B cell (primary cell): ENCODE measurements at regions not wholly inside any gene's neighbourhood (a gene's known extent, or its start where the extent isn't known, plus 50 kb on each side); places are given as distances from the start of the nearest gene placed in this dataset.

ENCODE experiments used
- ATAC-seq: fragments of 200-7000 bp; cut with Tn5 transposase; one replicate; pipeline ENCODE4 v1.10.0; 2021; ENCODE audit warnings: low read depth, mild to moderate bottlenecking, moderate number of reproducible peaks, moderate library complexity
- CTCF ChIA-PET: fragments of 350-600 bp; sonication (Branson Sonifier 250); formaldehyde crosslinking; loops from one replicate; lab custom pipeline; 2021; ENCODE audit warnings: antibody characterized with exemption, inconsistent platforms; lab: Charles Lee
- POLR2A ChIA-PET: fragments of 350-600 bp; sonication (Branson Sonifier 250); formaldehyde crosslinking; loops from one replicate; lab custom pipeline; 2021; ENCODE audit warnings: antibody characterized with exemption; lab: Charles Lee
- DNase-seq: peaks from one replicate; pipeline ENCODE4 v3.0.0; 2013
- H2AFZ ChIP-seq: 2 replicates; pipeline ENCODE4 v1.6.1; 2012; ENCODE audit warnings: mild to moderate bottlenecking, low read depth, low read length; ENCODE audit not compliant: insufficient read depth, poor library complexity, severe bottlenecking
- H3K27ac ChIP-seq, 2 donors: 1 replicate in 1 of 2; 2 replicates in 1 of 2; pipeline ENCODE4 v1.5.1; 2012 to 2013; ENCODE audit warnings: low read length in 2 of 2, mild to moderate bottlenecking in 2 of 2, moderate library complexity in 1 of 2
- H3K27me3 ChIP-seq, 4 experiments: fragments of 200-600 bp in 1 of 4; sonication (generic) in 1 of 4; replicated peaks in 1 of 4; 1 replicate in 2 of 4; 2 replicates in 2 of 4; pipeline versions ENCODE4 v1.6.1 to v1.7.0; 2013 to 2016; ENCODE audit warnings: low read length in 3 of 4, mild to moderate bottlenecking in 2 of 4, mixed read lengths in 1 of 4, moderate library complexity in 1 of 4; ENCODE audit not compliant: insufficient read depth in 4 of 4, control insufficient read depth in 3 of 4; ENCODE audit errors: control extremely low read depth in 1 of 4
- H3K36me3 ChIP-seq, 2 experiments: replicated peaks in 1 of 2; 1 replicate in 1 of 2; 2 replicates in 1 of 2; pipeline versions ENCODE4 v1.6.1 to v1.7.1; 2013; ENCODE audit warnings: low read length in 1 of 2; ENCODE audit not compliant: insufficient read depth in 2 of 2, control insufficient read depth in 1 of 2; ENCODE audit errors: control extremely low read depth in 1 of 2, extremely low read depth in 1 of 2
- H3K4me1 ChIP-seq, 2 donors: fragments of 200-600 bp in 1 of 2; sonication (generic) in 1 of 2; 1 replicate in 1 of 2; 2 replicates in 1 of 2; pipeline versions ENCODE4 v1.5.1 to v1.6.1; 2013 to 2017; ENCODE audit warnings: low read length in 2 of 2; ENCODE audit not compliant: control insufficient read depth in 2 of 2, insufficient read depth in 2 of 2
- H3K4me2 ChIP-seq: replicated peaks from 2 replicates; pipeline ENCODE3; 2012; ENCODE audit warnings: mild to moderate bottlenecking, low read depth, low read length; ENCODE audit not compliant: poor library complexity, severe bottlenecking
- H3K4me3 ChIP-seq, 5 experiments: fragments of 200-600 bp in 1 of 5; sonication (generic) in 1 of 5; 1 replicate in 3 of 5; 2 replicates in 2 of 5; pipeline versions ENCODE4 v1.5.1 to v1.7.0; 2011 to 2016; ENCODE audit warnings: low read length in 4 of 5, mild to moderate bottlenecking in 4 of 5, low read depth in 2 of 5, control low read depth in 1 of 5, moderate library complexity in 1 of 5; ENCODE audit not compliant: insufficient read depth in 1 of 5; ENCODE audit errors: control extremely low read depth in 1 of 5, extremely low read depth in 1 of 5
- H3K79me2 ChIP-seq: fragments of 200-600 bp; sonication (generic); one replicate; pipeline ENCODE4 v1.6.0; 2016; ENCODE audit warnings: low read length; ENCODE audit not compliant: control insufficient read depth, insufficient read depth
- H3K9ac ChIP-seq: fragments of 200-600 bp; sonication (generic); 2 replicates; pipeline ENCODE4 v1.6.1; 2017; ENCODE audit warnings: mild to moderate bottlenecking, low read length, moderate library complexity
- H3K9me3 ChIP-seq, 3 donors: one replicate each; pipeline versions ENCODE4 v1.6.1 to v1.7.1; 2013; ENCODE audit warnings: low read length in 2 of 3; ENCODE audit not compliant: control insufficient read depth in 2 of 3, insufficient read depth in 1 of 3; ENCODE audit errors: control extremely low read depth in 1 of 3
- H4K20me1 ChIP-seq: 2 replicates; pipeline ENCODE4 v1.6.0; 2012; ENCODE audit warnings: mild to moderate bottlenecking, low read length; ENCODE audit not compliant: insufficient read depth, control insufficient read depth, poor library complexity, severe bottlenecking
- H3K27ac Mint-ChIP-seq: one replicate; pipeline ENCODE4 v1.8.0; 2021; ENCODE audit warnings: mixed read lengths
- H3K27me3 Mint-ChIP-seq: one replicate; pipeline ENCODE4 v1.8.0; 2021; ENCODE audit warnings: mixed read lengths
- H3K4me1 Mint-ChIP-seq: one replicate; pipeline ENCODE4 v1.8.0; 2021; ENCODE audit warnings: mixed read lengths
- H3K4me3 Mint-ChIP-seq: one replicate; pipeline ENCODE4 v1.8.0; 2021; ENCODE audit warnings: mixed read lengths
- H3K9me3 Mint-ChIP-seq: one replicate; pipeline ENCODE4 v1.8.0; 2022; ENCODE audit warnings: mixed read lengths; ENCODE audit not compliant: insufficient read depth
- EZH2 ChIP-seq: IDR thresholded peaks from 2 replicates; pipeline ENCODE4 v1.6.1; 2012; ENCODE audit warnings: borderline replicate concordance, low read depth, mild to moderate bottlenecking, moderate library complexity, low read length; ENCODE audit not compliant: insufficient read depth, poor library complexity, severe bottlenecking
- WGBS: methylation state at CpG from one replicate; pipeline ENCODE4 v1.1.5; 2013; ENCODE audit warnings: missing lambda C conversion rate; ENCODE audit not compliant: insufficient coverage; 5-methylcytosine and 5-hydroxymethylcytosine counted together
- intact Hi-C: fragments of 100-400 bp; cut with micrococcal nuclease; formaldehyde crosslinking; loops from one replicate; pipeline ENCODE4 v1.10.0; 2022
- TF ChIP-seq, protein P1 (sequence below): fragments of 200-600 bp; IDR thresholded peaks from one replicate; pipeline ENCODE4 v1.8.0; 2022; ENCODE audit warnings: antibody characterized with exemption, mild to moderate bottlenecking

DNA sequence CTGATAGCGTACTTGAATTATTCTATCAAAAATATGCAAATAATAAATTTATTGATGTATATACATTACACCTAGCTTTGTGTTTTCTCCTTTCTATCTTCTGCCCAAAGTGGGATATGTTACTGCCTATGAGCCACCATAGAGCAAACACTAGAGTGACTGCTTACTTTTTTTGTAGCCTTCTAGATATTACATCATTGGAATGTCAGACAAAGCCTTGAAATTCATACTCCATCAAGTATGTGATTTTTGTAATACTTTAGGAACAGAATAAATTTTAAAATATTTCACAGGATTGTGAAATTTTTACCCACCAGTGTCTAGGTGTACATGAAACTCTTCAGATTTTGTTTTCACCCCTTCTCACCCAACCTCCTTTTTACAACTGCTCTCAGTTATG is 787.6 kb downstream of the USP25 start:
- Histone ChIP-seq H3K27me3 (no peaks in the 10 kb centered on the region), H3K36me3 (no peaks in the 10 kb centered on the region), H3K27ac (no peak overlapping the region), H4K20me1 (no peaks in the 10 kb centered on the region), H3K4me1 (no peaks in the 10 kb centered on the region), H3K4me3 (no peak overlapping the region), H3K4me2 (no peak overlapping the region), H3K79me2 (no peaks in the 10 kb centered on the region), H3K9ac (no peak overlapping the region), H2AFZ (no peak overlapping the region), H3K9me3 (no peaks in the 10 kb centered on the region)
- ChIA-PET POLR2A (no interaction called here), CTCF (no interaction called here)
- no peak for TF ChIP-seq EZH2
- TF ChIP-seq, protein P1, sequence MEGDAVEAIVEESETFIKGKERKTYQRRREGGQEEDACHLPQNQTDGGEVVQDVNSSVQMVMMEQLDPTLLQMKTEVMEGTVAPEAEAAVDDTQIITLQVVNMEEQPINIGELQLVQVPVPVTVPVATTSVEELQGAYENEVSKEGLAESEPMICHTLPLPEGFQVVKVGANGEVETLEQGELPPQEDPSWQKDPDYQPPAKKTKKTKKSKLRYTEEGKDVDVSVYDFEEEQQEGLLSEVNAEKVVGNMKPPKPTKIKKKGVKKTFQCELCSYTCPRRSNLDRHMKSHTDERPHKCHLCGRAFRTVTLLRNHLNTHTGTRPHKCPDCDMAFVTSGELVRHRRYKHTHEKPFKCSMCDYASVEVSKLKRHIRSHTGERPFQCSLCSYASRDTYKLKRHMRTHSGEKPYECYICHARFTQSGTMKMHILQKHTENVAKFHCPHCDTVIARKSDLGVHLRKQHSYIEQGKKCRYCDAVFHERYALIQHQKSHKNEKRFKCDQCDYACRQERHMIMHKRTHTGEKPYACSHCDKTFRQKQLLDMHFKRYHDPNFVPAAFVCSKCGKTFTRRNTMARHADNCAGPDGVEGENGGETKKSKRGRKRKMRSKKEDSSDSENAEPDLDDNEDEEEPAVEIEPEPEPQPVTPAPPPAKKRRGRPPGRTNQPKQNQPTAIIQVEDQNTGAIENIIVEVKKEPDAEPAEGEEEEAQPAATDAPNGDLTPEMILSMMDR: no peak
- Mint-ChIP-seq H3K9me3 (no peaks in the 10 kb centered on the region), H3K4me3 (no peak overlapping the region), H3K4me1 (no peaks in the 10 kb centered on the region), H3K27ac (no peak overlapping the region), H3K27me3 (no peaks in the 10 kb centered on the region)
- intact Hi-C loops: no loop called here
- WGBS: no CpG with 5 or more reads among the region's 1 CpG
- ATAC-seq (no peak), DNase-seq (no peak)

DNA sequence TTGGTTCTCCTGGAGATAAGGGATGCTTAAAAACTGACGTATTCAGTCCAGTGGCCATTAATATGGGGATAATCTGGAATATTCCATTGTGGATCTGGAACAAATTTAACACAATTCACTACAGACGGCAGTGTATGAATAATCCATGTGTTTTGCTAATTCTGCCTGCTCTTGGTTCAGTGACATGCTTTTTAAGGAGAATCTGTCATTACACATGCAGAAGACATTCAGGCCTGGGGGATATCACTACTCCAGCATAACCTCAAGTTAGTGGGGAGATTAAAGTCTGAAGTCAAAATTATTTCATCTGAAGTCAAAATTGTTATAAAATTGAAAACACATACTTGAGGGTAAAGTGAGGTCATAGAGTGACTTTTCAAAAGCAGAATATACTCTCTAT is 789.3 kb downstream of the USP25 start:
- DNase-seq (no peak), ATAC-seq (no peak)
- ChIA-PET POLR2A (no interaction called here), CTCF (no interaction called here)
- Histone ChIP-seq H4K20me1 (no peaks in the 10 kb centered on the region), H3K4me1 (no peaks in the 10 kb centered on the region), H3K4me2 (no peak overlapping the region), H3K36me3 (no peaks in the 10 kb centered on the region), H3K9ac (no peak overlapping the region), H2AFZ (no peak overlapping the region), H3K27me3 (no peaks in the 10 kb centered on the region), H3K27ac (no peak overlapping the region), H3K9me3 (no peaks in the 10 kb centered on the region), H3K4me3 (no peak overlapping the region), H3K79me2 (no peaks in the 10 kb centered on the region)
- WGBS: no CpG with 5 or more reads among the region's 2 CpGs
- intact Hi-C loops: no loop called here
- no peak overlapping the region for H3K4me3 Mint-ChIP-seq
- H3K4me1 Mint-ChIP-seq: no peaks in the 10 kb centered on the region
- H3K27ac Mint-ChIP-seq: no peak overlapping the region
- TF ChIP-seq EZH2: no peak
- TF ChIP-seq, protein P1: no peak
- no peaks in the 10 kb centered on the region for H3K27me3 Mint-ChIP-seq
- H3K9me3 Mint-ChIP-seq: no peaks in the 10 kb centered on the region
